Transverse colon (tissue), 4 donors: ENCODE measurements at regions not wholly inside any gene's neighbourhood (a gene's known extent, or its start where the extent isn't known, plus 50 kb on each side); places are given as distances from the start of the nearest gene placed in this dataset.

ENCODE experiments used
- DNase-seq: peaks from one replicate; pipeline ENCODE4 v3.0.0-alpha.2; 2019
- H3K27ac ChIP-seq, 4 donors: fragments of 200-600 bp; sonication (generic); 2 replicates each; pipeline ENCODE4 v1.5.1; 2016 to 2018; ENCODE audit warnings: inconsistent platforms in 4 of 4
- H3K27me3 ChIP-seq: fragments of 200-600 bp; sonication (generic); 2 replicates; pipeline ENCODE4 v1.5.1; 2017; ENCODE audit warnings: inconsistent platforms
- H3K36me3 ChIP-seq, 4 donors: fragments of 200-600 bp; sonication (generic); 2 replicates each; pipeline ENCODE4 v1.5.1; 2017 to 2019; ENCODE audit warnings: inconsistent platforms in 4 of 4
- H3K4me1 ChIP-seq, 4 donors: fragments of 200-600 bp; sonication (generic); 2 replicates each; pipeline ENCODE4 v1.5.1; 2017 to 2020; ENCODE audit warnings: inconsistent platforms in 4 of 4
- H3K4me3 ChIP-seq, 4 donors: fragments of 200-600 bp; sonication (generic); 1 replicate in 1 of 4; 2 replicates in 3 of 4; pipeline versions ENCODE4 v1.5.1 to v1.6.1; 2017 to 2019; ENCODE audit warnings: inconsistent platforms in 4 of 4
- H3K9me3 ChIP-seq, 2 donors: fragments of 200-600 bp; sonication (generic); 2 replicates each; pipeline ENCODE4 v1.5.1; 2017 to 2019; ENCODE audit warnings: inconsistent platforms in 2 of 2
- EP300 ChIP-seq: sonication (generic); formaldehyde crosslinking; IDR thresholded peaks from one replicate; pipeline ENCODE4 v1.6.1; 2017; ENCODE audit warnings: antibody characterized with exemption, low read depth
- POLR2A ChIP-seq: fragments of 450-650 bp; IDR thresholded peaks from one replicate; pipeline ENCODE4 v1.6.1; 2016; ENCODE audit warnings: antibody characterized with exemption, mild to moderate bottlenecking, moderate library complexity
- POLR2AphosphoS5 ChIP-seq, 3 donors: sonication (generic); formaldehyde crosslinking; IDR thresholded peaks; one replicate each; pipeline ENCODE4 v1.6.1; 2016; ENCODE audit warnings: antibody characterized with exemption in 3 of 3
- WGBS, 2 donors: methylation state at CpG; one replicate each; pipeline ENCODE4 v1.1.5; 2018; ENCODE audit warnings: low coverage in 1 of 2; 5-methylcytosine and 5-hydroxymethylcytosine counted together
- in situ Hi-C, 4 donors: fragments of 200-750 bp; cut with MboI; loops; one replicate each; pipeline versions ENCODE4 v1.15.0 to v1.15.1; 2017; ENCODE audit warnings: low sequenced_read_pairs in 3 of 4, low pct_ligation_motif_present in 1 of 4, low pct_unique_long_range_greater_than_20kb in 1 of 4
- intact Hi-C: fragments of 100-400 bp; cut with DNase I; formaldehyde crosslinking; loops from one replicate; pipeline ENCODE4 v1.15.1; 2023; ENCODE audit warnings: low total_unique reads
- TF ChIP-seq, protein P1 (sequence below), 5 experiments: fragments of 200-600 bp in 3 of 5; fragments of 450-650 bp in 2 of 5; sonication (generic) in 3 of 5; IDR thresholded peaks; 1 replicate in 2 of 5; 2 replicates in 3 of 5; pipeline ENCODE4 v1.5.1; 2016 to 2017; ENCODE audit warnings: antibody characterized with exemption in 5 of 5, inconsistent platforms in 3 of 5, mild to moderate bottlenecking in 2 of 5, moderate library complexity in 1 of 5

DNA sequence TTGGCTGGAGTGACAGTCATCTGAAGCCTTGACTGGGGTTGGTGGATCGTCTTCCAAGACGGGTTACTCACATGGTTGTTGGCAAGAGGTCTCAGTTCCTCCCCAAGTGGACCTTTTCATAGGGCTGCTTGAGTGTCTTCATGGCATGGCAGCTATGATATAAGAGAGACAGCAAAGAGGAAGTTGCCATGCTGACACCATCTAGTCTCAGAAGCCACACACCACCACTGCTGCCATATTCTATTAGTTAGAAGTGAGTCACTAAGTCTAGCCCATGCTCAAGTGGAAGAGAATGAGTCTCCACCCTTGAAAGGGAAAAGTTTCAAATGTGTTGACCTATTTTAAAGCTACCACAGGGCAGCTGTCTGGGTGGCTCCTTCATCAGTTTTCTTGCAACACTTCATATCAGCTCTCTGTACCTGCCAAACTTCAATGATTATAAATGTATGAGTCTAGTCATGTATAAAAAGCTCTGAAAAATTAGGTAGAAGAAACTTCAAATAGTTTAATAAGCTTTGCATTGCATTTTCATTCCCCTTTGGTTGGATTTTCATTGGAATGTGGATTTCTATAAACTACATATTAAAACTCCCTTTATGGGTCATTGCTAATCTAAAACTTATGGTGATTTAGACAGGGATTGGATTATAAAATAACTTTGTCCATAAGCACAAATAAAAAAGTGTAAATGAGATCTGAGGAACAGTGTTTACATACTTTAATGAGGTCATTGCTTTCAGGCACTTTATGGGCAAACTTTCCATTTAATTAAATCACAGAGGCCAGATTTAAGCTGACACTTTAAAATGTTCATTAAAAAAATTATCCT is 68.0 kb upstream of the ATXN3L start:
- no peak for DNase-seq
- H3K4me1 ChIP-seq: no peaks in the 10 kb centered on the region
- intact Hi-C loops (no loop called here), in situ Hi-C loops (no loop called here)
- no peak overlapping the region for H3K4me3 ChIP-seq
- no peaks in the 10 kb centered on the region for H3K27me3 ChIP-seq
- H3K36me3 ChIP-seq: no peaks in the 10 kb centered on the region
- TF ChIP-seq POLR2AphosphoS5 (IDR thresholded peaks at IDR 0.05) (no peak), POLR2A (no peak), EP300 (no peak)
- TF ChIP-seq, protein P1, sequence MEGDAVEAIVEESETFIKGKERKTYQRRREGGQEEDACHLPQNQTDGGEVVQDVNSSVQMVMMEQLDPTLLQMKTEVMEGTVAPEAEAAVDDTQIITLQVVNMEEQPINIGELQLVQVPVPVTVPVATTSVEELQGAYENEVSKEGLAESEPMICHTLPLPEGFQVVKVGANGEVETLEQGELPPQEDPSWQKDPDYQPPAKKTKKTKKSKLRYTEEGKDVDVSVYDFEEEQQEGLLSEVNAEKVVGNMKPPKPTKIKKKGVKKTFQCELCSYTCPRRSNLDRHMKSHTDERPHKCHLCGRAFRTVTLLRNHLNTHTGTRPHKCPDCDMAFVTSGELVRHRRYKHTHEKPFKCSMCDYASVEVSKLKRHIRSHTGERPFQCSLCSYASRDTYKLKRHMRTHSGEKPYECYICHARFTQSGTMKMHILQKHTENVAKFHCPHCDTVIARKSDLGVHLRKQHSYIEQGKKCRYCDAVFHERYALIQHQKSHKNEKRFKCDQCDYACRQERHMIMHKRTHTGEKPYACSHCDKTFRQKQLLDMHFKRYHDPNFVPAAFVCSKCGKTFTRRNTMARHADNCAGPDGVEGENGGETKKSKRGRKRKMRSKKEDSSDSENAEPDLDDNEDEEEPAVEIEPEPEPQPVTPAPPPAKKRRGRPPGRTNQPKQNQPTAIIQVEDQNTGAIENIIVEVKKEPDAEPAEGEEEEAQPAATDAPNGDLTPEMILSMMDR (IDR thresholded peaks at IDR 0.05): no peak
- WGBS, 2 donors: 88% methylated on average over 2 of the region's 2 CpGs; no CpG with 5 or more reads in 1 of the 2 donors
- H3K27ac ChIP-seq: no peak overlapping the region
- no peaks in the 10 kb centered on the region for H3K9me3 ChIP-seq

DNA sequence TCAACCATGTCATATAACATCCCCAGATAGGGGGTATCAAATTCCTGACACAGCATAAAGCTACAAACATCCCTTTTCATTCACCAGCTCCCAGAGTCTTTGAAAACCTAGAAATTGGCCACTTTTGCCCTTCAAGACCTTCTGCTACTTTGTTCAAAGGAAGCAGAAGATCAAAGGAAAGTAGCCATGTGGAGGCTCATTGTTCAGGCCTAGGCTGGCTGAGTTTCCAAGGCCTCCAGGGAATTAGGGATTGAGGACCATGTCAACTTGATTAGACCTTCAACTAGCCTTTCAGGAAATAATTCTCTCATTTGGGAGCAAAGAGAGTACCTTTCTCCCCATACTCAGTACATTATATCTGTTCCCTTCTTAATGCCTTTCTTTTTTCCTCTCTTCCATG is 66.8 kb upstream of the ATXN3L start:
- Histone ChIP-seq H3K9me3 (no peaks in the 10 kb centered on the region), H3K4me3 (no peak overlapping the region), H3K36me3 (no peaks in the 10 kb centered on the region), H3K27ac (no peak overlapping the region), H3K4me1 (no peaks in the 10 kb centered on the region), H3K27me3 (no peaks in the 10 kb centered on the region)
- TF ChIP-seq POLR2AphosphoS5 (IDR thresholded peaks at IDR 0.05) (no peak), POLR2A (no peak), EP300 (no peak)
- TF ChIP-seq, protein P1 (IDR thresholded peaks at IDR 0.05): no peak
- intact Hi-C loops: no loop called here
- no peak for DNase-seq
- in situ Hi-C loops: no loop called here

DNA sequence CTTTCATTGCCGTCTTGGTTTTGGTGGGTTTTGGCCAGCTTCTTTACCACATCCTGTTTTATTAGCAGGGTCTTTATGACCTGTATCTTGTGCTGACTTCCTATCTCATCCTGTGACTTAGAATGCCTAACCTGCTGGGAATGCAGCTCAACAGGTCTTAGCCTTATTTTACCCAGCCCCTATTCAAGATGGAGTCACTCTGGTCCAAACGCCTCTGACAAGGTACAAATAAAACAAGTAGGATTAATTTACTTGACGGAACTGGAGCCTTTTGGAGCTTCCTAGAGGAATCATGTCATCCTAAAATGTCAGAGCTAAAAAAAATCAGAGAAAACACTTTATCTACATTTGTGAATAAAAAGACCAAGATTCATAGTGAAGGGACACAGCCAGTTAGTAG is 66.2 kb upstream of the ATXN3L start:
- Histone ChIP-seq H3K4me1 (no peaks in the 10 kb centered on the region), H3K9me3 (no peaks in the 10 kb centered on the region), H3K27ac (no peak overlapping the region), H3K4me3 (no peak overlapping the region), H3K36me3 (no peaks in the 10 kb centered on the region), H3K27me3 (no peaks in the 10 kb centered on the region)
- intact Hi-C loops (no loop called here), in situ Hi-C loops (no loop called here)
- 89 to 100% methylated on average over 2 to 3 of the region's 3 CpGs for whole genome bisulfite sequencing, 2 donors
- TF ChIP-seq POLR2AphosphoS5 (IDR thresholded peaks at IDR 0.05) (no peak), EP300 (no peak), POLR2A (no peak)
- TF ChIP-seq, protein P1 (IDR thresholded peaks at IDR 0.05): no peak
- no peak for DNase-seq

DNA sequence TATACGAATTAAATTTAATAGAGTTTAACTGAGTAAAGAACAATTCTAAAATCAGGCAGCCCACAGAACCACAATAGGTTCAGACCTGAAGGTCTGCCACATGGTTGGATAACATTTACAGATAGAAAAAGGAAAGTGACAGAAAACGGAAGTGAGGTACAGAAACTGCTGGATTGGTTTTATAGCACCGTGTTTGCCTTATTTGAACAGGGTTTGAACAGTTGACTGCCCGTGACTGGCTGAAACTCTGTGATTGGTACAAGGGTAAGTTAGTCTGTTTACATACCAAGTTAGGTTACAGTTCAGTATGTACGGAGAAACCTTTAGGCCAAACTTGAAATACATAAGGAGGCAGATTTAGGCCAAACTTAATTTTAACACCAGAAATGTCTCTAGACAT is 64.1 kb upstream of the ATXN3L start:
- Histone ChIP-seq H3K36me3 (no peaks in the 10 kb centered on the region), H3K4me3 (no peak overlapping the region), H3K27ac (no peak overlapping the region), H3K4me1 (no peaks in the 10 kb centered on the region), H3K27me3 (no peaks in the 10 kb centered on the region), H3K9me3 (no peaks in the 10 kb centered on the region)
- intact Hi-C loops (no loop called here), in situ Hi-C loops (no loop called here)
- no peak for DNase-seq
- 56 to 100% methylated on average over 1 to 5 of the region's 5 CpGs for WGBS, 2 donors
- TF ChIP-seq POLR2AphosphoS5 (IDR thresholded peaks at IDR 0.05) (no peak), EP300 (no peak), POLR2A (no peak)
- TF ChIP-seq, protein P1 (IDR thresholded peaks at IDR 0.05): no peak
